ENCODE measurements at regions not wholly inside any gene's neighbourhood (a gene's known extent, or its start where the extent isn't known, plus 50 kb on each side); places are given as distances from the start of the nearest gene placed in this dataset.

- Histone ChIP-seq H3K14ac (ENCODE audit: insufficient read depth, low read length) (no peak overlapping the region), H3K9me3 (ENCODE audit: control insufficient read depth, low read depth, low read length) (no peaks in the 10 kb centered on the region), H3K4ac (ENCODE audit: low read depth, low read length) (no peak overlapping the region), H4K91ac (ENCODE audit: insufficient read length, low read depth, low read length) (no peak overlapping the region), H3T11ph (ENCODE audit: low read length) (no peak overlapping the region), H3K18ac (ENCODE audit: insufficient read length, low read depth, low read length) (no peak overlapping the region), H3K23ac (ENCODE audit: insufficient read length, low read depth, low read length) (no peak overlapping the region), H3K27me3 (ENCODE audit: insufficient read depth, low read length) (no peaks in the 10 kb centered on the region), H3K27ac (ENCODE audit: insufficient read length, low read depth, low read length) (no peak overlapping the region), H3K4me1 (ENCODE audit: insufficient read depth, low read length) (peaks cover under 1% of the 10 kb centered on the region; the same call in 1 of the 2 replicates), H4K5ac (ENCODE audit: insufficient read length, low read depth, low read length) (no peak overlapping the region), H3K23me2 (ENCODE audit: insufficient read length, low read depth, low read length, poor library complexity, severe bottlenecking) (no peaks in the 10 kb centered on the region), H3K4me2 (ENCODE audit: insufficient read depth, insufficient read length, low read length) (no peak overlapping the region), H2AK5ac (ENCODE audit: insufficient read length, low read length) (no peak overlapping the region), H2BK12ac (ENCODE audit: insufficient read length, low read depth, low read length) (no peak overlapping the region), H3K79me1 (ENCODE audit: insufficient read depth, low read depth, low read length, poor library complexity, severe bottlenecking) (no peaks in the 10 kb centered on the region), H2BK120ac (ENCODE audit: low read depth, low read length, poor library complexity, severe bottlenecking) (no peak overlapping the region), H3K9ac (ENCODE audit: extremely low read depth, insufficient read length, low read length) (no peak overlapping the region), H3K79me2 (ENCODE audit: insufficient read depth, low read length) (no peaks in the 10 kb centered on the region), H4K20me1 (ENCODE audit: control insufficient read depth, insufficient read depth, insufficient read length) (no peaks in the 10 kb centered on the region), H2BK20ac (ENCODE audit: low read depth, low read length, poor library complexity, severe bottlenecking) (no peak overlapping the region), H4K8ac (replicated peaks; ENCODE audit: insufficient read length, low read depth, low read length) (no peak overlapping the region), H3K56ac (ENCODE audit: insufficient read length, low read depth, low read length) (no peak overlapping the region), H2BK5ac (ENCODE audit: insufficient read length, low read length) (no peak overlapping the region), H2AFZ (ENCODE audit: low read length) (no peak overlapping the region), H2BK15ac (ENCODE audit: low read depth, low read length) (no peak overlapping the region)
- Mint-ChIP-seq H3K9me3 (peaks cover 21 to 26% of the 10 kb centered on the region in 2 experiments), H3K27me3 (ENCODE audit: low read depth) (peaks cover 1% of the 10 kb centered on the region), H3K4me1 (peaks cover 8 to 10% of the 10 kb centered on the region in 2 experiments), H3K27ac (peak overlapping the region in 1 of 3 experiments; percentile 1; a peak in 1 of 7 replicates), H3K36me3 (ENCODE audit: insufficient read depth in 1 of 3, low read depth in 3 of 3) (peaks cover 6 to 21% (median 15%) of the 10 kb centered on the region in 3 experiments), H3K4me3 (no peak overlapping the region)
- WGBS (ENCODE audit: extremely low coverage, insufficient read length, low lambda C conversion rate), result no CpG with 5 or more reads among the region's 6 CpGs
- DNase-seq, result no peak
- TF ChIP-seq CTCF (conservative IDR thresholded peaks at IDR 0.05), result no peak
Measured at GRCh38 chr2:226644399-226644865, 155.2 kb downstream of the IRS1 start.

Data from H9 (cell line).